Astrocyte of the cerebellum (primary cell): ENCODE measurements at regions not wholly inside any gene's neighbourhood (a gene's known extent, or its start where the extent isn't known, plus 50 kb on each side); places are given as distances from the start of the nearest gene placed in this dataset.

Source experiments
- DNase-seq: peaks from one replicate; pipeline ENCODE4 v3.0.0-alpha.2; 2011; ENCODE audit warnings: low read depth
- H3K4me3 ChIP-seq: 2 replicates; pipeline ENCODE4 v1.5.1; 2011; ENCODE audit warnings: mild to moderate bottlenecking, low read depth, low read length, moderate library complexity
- CTCF ChIP-seq: IDR thresholded peaks from 2 replicates; pipeline ENCODE4 v1.5.1; 2012; ENCODE audit warnings: low read length, low read depth, moderate library complexity, mild to moderate bottlenecking; ENCODE audit errors: missing control alignments
- in situ Hi-C: cut with HindIII; loops from 2 replicates; pipeline ENCODE4 v1.10.0; 2017; ENCODE audit warnings: low sequenced_read_pairs

DNA sequence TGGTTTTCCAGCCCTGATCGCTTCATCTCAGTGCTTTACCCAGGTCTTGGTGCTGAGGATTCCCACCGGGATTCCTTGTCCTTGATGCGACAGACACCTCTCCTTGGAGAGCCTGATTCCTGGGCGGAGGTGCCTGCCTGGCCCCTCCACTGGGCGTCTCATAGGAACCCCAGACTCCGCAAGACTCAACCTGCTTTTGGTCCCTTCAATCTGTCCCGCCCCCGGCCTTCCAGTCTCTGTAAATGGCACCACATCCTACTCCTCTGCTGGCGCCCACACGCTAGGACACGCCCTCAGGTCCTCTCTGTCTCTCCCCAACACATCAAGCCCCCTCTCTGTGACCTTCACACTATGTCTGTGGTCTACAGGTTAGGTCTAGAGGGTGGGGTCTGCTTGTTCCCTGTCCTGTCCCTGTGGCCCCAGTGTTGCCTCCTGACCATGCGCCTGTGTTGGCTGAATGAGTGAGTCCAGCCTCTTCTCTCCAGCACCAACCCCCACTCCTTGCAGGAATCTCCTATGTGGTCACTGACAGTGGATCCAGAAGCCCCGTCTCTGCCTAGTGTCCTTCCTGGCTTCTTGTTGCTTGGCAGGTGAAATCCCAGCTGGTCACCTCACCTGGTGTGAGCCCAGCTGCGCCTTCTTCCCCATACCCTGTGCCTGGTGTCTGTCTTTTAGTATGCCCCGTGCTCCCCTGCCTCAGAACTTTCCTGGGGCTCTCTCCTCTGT, 119.7 kb upstream of the C1orf174 start:
- in situ Hi-C loops = no loop called here
- no peak overlapping the region for H3K4me3 ChIP-seq
- DNase-seq = no peak
- no peak for TF ChIP-seq CTCF

GRCh38 chr1:4020449-4020848, 120.4 kb upstream of the C1orf174 start:
- in situ Hi-C loops = no loop called here
- no peak for TF ChIP-seq CTCF
- DNase-seq = no peak
- no peak overlapping the region for H3K4me3 ChIP-seq

DNA sequence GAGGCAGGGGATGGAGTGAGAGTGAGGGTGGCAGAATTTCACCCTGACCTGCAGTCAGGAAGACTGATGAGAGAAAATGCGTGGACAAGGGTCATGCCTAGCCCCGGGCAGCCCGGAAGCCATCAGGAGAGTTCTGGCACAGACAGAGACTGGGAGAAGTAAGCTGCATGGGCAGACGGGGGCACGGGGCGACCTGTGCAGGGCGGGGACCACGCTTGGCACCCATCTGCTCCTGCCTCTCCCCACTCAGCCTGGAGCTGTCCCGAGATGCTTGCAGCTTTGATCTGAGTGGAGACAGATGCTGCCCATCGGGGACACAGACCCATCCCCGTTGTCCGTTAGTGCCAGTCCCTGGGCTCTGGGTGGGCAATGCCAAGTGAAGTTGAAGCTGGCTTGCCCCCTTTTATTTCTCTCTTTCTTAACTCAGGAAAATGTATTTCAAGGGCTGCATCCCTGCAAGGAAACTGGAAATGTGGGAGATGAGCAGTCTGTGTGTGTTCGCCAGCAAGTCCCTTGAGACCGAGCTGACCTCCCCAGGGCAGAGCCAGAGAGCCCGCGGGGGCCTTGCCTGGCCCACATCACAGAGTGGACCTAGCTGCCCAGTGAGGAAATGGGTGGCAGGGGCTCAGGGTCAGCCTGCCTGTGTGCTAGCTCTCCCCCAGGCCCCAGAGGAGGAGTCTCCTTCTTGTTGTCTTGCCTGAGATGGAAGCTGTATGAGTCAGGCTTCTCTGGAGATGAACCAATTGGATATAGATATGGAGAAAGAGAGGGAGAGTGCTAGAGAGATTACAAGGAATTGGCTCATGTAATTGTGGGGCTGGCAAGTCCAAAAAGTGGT, 121.3 kb upstream of the C1orf174 start:
- in situ Hi-C loops = no loop called here
- DNase-seq = no peak
- no peak for TF ChIP-seq CTCF
- H3K4me3 ChIP-seq = no peak overlapping the region

DNA sequence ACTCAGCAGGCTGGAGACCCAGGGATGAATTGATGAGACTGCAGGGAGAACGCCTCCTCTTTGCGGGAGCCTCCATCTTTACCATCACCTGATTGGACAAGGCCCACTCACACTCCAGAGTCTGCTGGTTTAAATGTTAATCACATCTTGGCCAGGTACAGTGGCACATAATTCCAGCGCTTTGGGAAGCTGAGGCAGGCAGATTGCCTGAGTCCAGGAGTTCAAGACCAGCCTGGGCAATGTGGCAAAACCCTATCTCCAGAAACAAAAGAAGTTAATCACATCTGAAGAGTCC, 121.8 kb upstream of the C1orf174 start:
- TF ChIP-seq CTCF = no peak
- no peak for DNase-seq
- no peak overlapping the region for H3K4me3 ChIP-seq
- in situ Hi-C loops = no loop called here

DNA sequence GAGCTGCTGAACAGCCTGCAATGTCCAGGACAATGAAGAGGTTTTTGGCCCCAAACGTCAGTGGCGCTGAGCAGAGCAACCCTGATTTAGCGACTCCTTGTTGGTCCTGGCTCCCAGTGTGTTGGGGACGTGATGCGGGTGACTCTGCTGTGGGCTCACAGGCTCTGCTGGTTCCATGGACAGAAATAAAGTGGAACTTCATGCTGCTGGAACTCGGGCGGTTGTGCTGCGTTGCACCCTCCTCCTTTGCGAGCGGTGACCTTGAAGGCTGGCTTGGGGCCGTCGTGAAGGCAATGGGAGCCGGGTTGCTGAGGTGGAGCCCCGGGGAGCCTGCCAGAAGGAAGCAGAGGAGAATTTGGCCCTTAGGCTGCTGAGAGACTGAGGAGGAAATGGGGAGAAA, 122.6 kb upstream of the C1orf174 start:
- TF ChIP-seq CTCF = no peak
- H3K4me3 ChIP-seq = no peak overlapping the region
- no peak for DNase-seq
- in situ Hi-C loops = no loop called here

DNA sequence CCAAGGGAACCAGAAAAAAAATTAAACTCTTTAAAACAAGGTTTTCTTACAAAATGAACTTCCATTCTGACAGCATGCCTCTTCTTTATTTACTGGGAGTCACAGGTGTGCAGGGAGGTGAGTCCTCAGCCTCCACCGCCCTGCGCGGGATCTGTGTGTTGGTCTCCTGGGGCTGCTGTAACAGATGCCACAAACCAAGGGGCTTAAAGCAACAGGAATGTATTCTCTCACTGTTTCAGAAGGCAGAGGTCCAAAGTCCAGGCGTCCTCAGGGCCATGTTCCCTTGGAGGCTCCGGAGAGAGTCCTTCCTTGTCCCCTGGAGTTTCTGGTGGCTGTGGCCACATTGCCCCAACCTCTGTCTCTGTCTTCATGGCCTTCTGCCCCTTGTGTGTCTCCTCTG, 123.6 kb upstream of the C1orf174 start:
- no peak overlapping the region for H3K4me3 ChIP-seq
- no peak for TF ChIP-seq CTCF
- in situ Hi-C loops = no loop called here
- no peak for DNase-seq
